ENCODE measurements at regions not wholly inside any gene's neighbourhood (a gene's known extent, or its start where the extent isn't known, plus 50 kb on each side); places are given as distances from the start of the nearest gene placed in this dataset.

- FAIRE-seq (no peak), DNase-seq (ENCODE audit: low spot score) (no peak), ATAC-seq (no peak)
- intact Hi-C loops (cut with micrococcal nuclease; ENCODE audit: unreplicated experiment) (no loop called here), in situ Hi-C loops (cut with HindIII; ENCODE audit: extremely low pct_ligation_motif_present, low pct_unique_long_range_greater_than_20kb) (no loop called here)
- WGBS (ENCODE audit: low lambda C conversion rate) = 57% methylated on average over 5 of the region's 5 CpGs
- H3K27me3 ChIP-seq (ENCODE audit: control insufficient read depth in 1 of 2, insufficient read depth in 2 of 2, low read length in 2 of 2) = no peaks in the 10 kb centered on the region
- H3K27ac ChIP-seq (ENCODE audit: extremely low read length, insufficient read depth, low read length) = no peak overlapping the region
- no peak overlapping the region for H3K9ac ChIP-seq (ENCODE audit: insufficient read depth, low read depth, low read length)
- no peaks in the 10 kb centered on the region for H4K20me1 ChIP-seq (ENCODE audit: insufficient read depth, low read length)
- H3K79me2 ChIP-seq (ENCODE audit: insufficient read depth, low read length) = no peaks in the 10 kb centered on the region
- H3K36me3 ChIP-seq (replicated peaks in 1 of 2; ENCODE audit: control insufficient read depth in 1 of 2, insufficient read depth in 2 of 2, low read length in 2 of 2) = no peaks in the 10 kb centered on the region
- ChIA-PET POLR2A (no interaction called here), CTCF (ENCODE audit: low intra/inter-chr PET ratio, low total read pairs) (no interaction called here)
- H3K4me1 ChIP-seq (ENCODE audit: insufficient read depth, low read length) = peaks cover 15% of the 10 kb centered on the region
- H3K9me3 ChIP-seq (ENCODE audit: low read length) = no peaks in the 10 kb centered on the region
- no peak overlapping the region for H2AFZ ChIP-seq (ENCODE audit: low read length)
- TF ChIP-seq CHCHD3 (CRISPR knock-in tag; IDR thresholded peaks at IDR 0.05) (no peak), ZBTB40 (IDR thresholded peaks at IDR 0.05) (no peak), ZBTB40 (CRISPR knock-in tag; IDR thresholded peaks at IDR 0.05) (no peak), ZBTB1 (CRISPR knock-in tag; IDR thresholded peaks at IDR 0.05; ENCODE audit: borderline replicate concordance) (no peak), HNF4A (CRISPR knock-in tag; IDR thresholded peaks at IDR 0.05) (no peak)
- no TSS peak for BruUV-seq (replicated peaks)
- H3K4me2 ChIP-seq (ENCODE audit: low read depth, low read length) = no peak overlapping the region
- no peak overlapping the region for H3K4me3 ChIP-seq (replicated peaks in 1 of 3; ENCODE audit: insufficient read depth in 1 of 3, low read depth in 2 of 3, low read length in 3 of 3)
Observed at GRCh38 chr9:110092792-110093191, 115.2 kb downstream of the C9orf152 start.
